Stimulated activated CD8-positive, alpha-beta memory T cell treated with anti-CD3 and anti-CD28 coated beads, Interleukin-2, amount 100 ng/mL, for 1 hour (primary cell): ENCODE measurements at regions not wholly inside any gene's neighbourhood (a gene's known extent, or its start where the extent isn't known, plus 50 kb on each side); places are given as distances from the start of the nearest gene placed in this dataset.
"Not testable (repeated sequence)": the region's sequence is repeated elsewhere in the genome, so short reads cannot be mapped to it uniquely, and the experiment has no call there.

Source experiments
- DNase-seq, 2 donors: peaks; one replicate each; pipeline ENCODE4 v3.0.0-alpha.2; 2020; ENCODE audit warnings: low read depth in 2 of 2

- no peak for DNase-seq
Measured at GRCh38 chr13:81563091-81563490, 1222.2 kb upstream of the SPRY2 start.

- no peak for DNase-seq
Measured at GRCh38 chr13:81562598-81562997, 1221.7 kb upstream of the SPRY2 start.

- no peak for DNase-seq
Measured at GRCh38 chr13:81551036-81551435, 1210.1 kb upstream of the SPRY2 start.

- DNase-seq: not testable (repeated sequence)
Measured at GRCh38 chr13:81546294-81546693, 1205.4 kb upstream of the SPRY2 start.

GRCh38 chr13:81540777-81541176, 1199.9 kb upstream of the SPRY2 start:
- no peak for DNase-seq

- DNase-seq: no peak
Measured at GRCh38 chr13:81539643-81540150, 1198.8 kb upstream of the SPRY2 start.

GRCh38 chr13:81498969-81499368, 1158.0 kb upstream of the SPRY2 start:
- no peak for DNase-seq

GRCh38 chr13:81493144-81493543, 1152.2 kb upstream of the SPRY2 start:
- no peak for DNase-seq

- DNase-seq: no peak
Measured at GRCh38 chr13:81492449-81492848, 1151.5 kb upstream of the SPRY2 start.

GRCh38 chr13:81488021-81488420, 1147.1 kb upstream of the SPRY2 start:
- DNase-seq: no peak

- no peak for DNase-seq
Measured at GRCh38 chr13:81487151-81487550, 1146.2 kb upstream of the SPRY2 start.

GRCh38 chr13:81480634-81481033, 1139.7 kb upstream of the SPRY2 start:
- DNase-seq: no peak

- no peak for DNase-seq
Measured at GRCh38 chr13:81473366-81473899, 1132.5 kb upstream of the SPRY2 start.

GRCh38 chr13:81458170-81458569, 1117.2 kb upstream of the SPRY2 start:
- DNase-seq: no peak

GRCh38 chr13:81446441-81446840, 1105.5 kb upstream of the SPRY2 start:
- no peak for DNase-seq

GRCh38 chr13:81442904-81443303, 1102.0 kb upstream of the SPRY2 start:
- no peak for DNase-seq

GRCh38 chr13:81425286-81425685, 1084.4 kb upstream of the SPRY2 start:
- no peak for DNase-seq

GRCh38 chr13:81409284-81409683, 1068.4 kb upstream of the SPRY2 start:
- no peak for DNase-seq

GRCh38 chr13:81408647-81409046, 1067.7 kb upstream of the SPRY2 start:
- DNase-seq: no peak

GRCh38 chr13:81406639-81407292, 1065.8 kb upstream of the SPRY2 start:
- no peak for DNase-seq

GRCh38 chr13:81406022-81406421, 1065.1 kb upstream of the SPRY2 start:
- DNase-seq: no peak

- DNase-seq: no peak
Measured at GRCh38 chr13:81396192-81396591, 1055.3 kb upstream of the SPRY2 start.

- no peak for DNase-seq
Measured at GRCh38 chr13:81395368-81395767, 1054.4 kb upstream of the SPRY2 start.

GRCh38 chr13:81394640-81395039, 1053.7 kb upstream of the SPRY2 start:
- no peak for DNase-seq
